H1 (cell line): ENCODE measurements at regions not wholly inside any gene's neighbourhood (a gene's known extent, or its start where the extent isn't known, plus 50 kb on each side); places are given as distances from the start of the nearest gene placed in this dataset.

Source experiments
- CTCF ChIA-PET: fragments of 300-600 bp; sonication (Branson Sonifier 250); formaldehyde crosslinking; loops from one replicate; lab custom pipeline; 2021; ENCODE audit not compliant: partially characterized antibody; lab: Charles Lee
- POLR2A ChIA-PET: fragments of 300-600 bp; sonication (Branson Sonifier 250); formaldehyde crosslinking; loops from one replicate; lab custom pipeline; 2021; ENCODE audit warnings: inconsistent platforms; ENCODE audit not compliant: partially characterized antibody; lab: Charles Lee
- DNase-seq, 2 experiments: peaks; one replicate each; pipeline versions ENCODE4 v3.0.0 to v3.0.0-alpha.2; 2010 to 2022; ENCODE audit warnings: low spot score in 2 of 2, low read depth in 1 of 2, mixed read lengths in 1 of 2
- FAIRE-seq: peaks from 2 replicates; lab custom pipeline; 2011; peaks lifted over from hg19 to GRCh38; lab: Jason Lieb, UNC
- H2AFZ ChIP-seq: 2 replicates; pipeline ENCODE4 v1.8.1; 2012; ENCODE audit warnings: low read length, inconsistent platforms
- H2AK5ac ChIP-seq: 2 replicates; pipeline ENCODE4 v1.6.1; 2013; ENCODE audit warnings: low read depth, low read length
- H2BK120ac ChIP-seq: replicated peaks from 2 replicates; pipeline ENCODE3; 2013; ENCODE audit warnings: low read depth, low read length, inconsistent platforms
- H2BK12ac ChIP-seq: 2 replicates; pipeline ENCODE4 v1.6.1; 2013; ENCODE audit warnings: low read depth, low read length
- H2BK15ac ChIP-seq: 2 replicates; pipeline ENCODE4 v1.6.1; 2013; ENCODE audit warnings: low read length
- H2BK20ac ChIP-seq: 2 replicates; pipeline ENCODE4 v1.6.1; 2013; ENCODE audit warnings: low read length
- H2BK5ac ChIP-seq: 2 replicates; pipeline ENCODE4 v1.6.1; 2013; ENCODE audit warnings: low read depth, low read length
- H3K14ac ChIP-seq: 2 replicates; pipeline ENCODE4 v1.6.1; 2013; ENCODE audit warnings: inconsistent platforms; ENCODE audit not compliant: insufficient read length
- H3K18ac ChIP-seq: 2 replicates; pipeline ENCODE4 v1.6.1; 2013; ENCODE audit warnings: low read length; ENCODE audit errors: extremely low read depth
- H3K23ac ChIP-seq: 2 replicates; pipeline ENCODE4 v1.6.1; 2013; ENCODE audit warnings: inconsistent platforms; ENCODE audit not compliant: insufficient read length
- H3K23me2 ChIP-seq: 2 replicates; pipeline ENCODE4 v1.6.1; 2013; ENCODE audit warnings: low read depth, low read length
- H3K27ac ChIP-seq: 2 replicates; pipeline ENCODE4 v1.6.1; 2011; ENCODE audit warnings: low read depth, low read length, inconsistent platforms
- H3K27me3 ChIP-seq, 4 experiments: replicated peaks in 1 of 4; 1 replicate in 1 of 4; 2 replicates in 3 of 4; pipeline versions ENCODE4 v1.6.1 to v1.8.1; 2011 to 2013; ENCODE audit warnings: low read length in 3 of 4, mild to moderate bottlenecking in 3 of 4, inconsistent platforms in 2 of 4, mixed read lengths in 2 of 4, moderate library complexity in 1 of 4; ENCODE audit not compliant: control insufficient read depth in 3 of 4, insufficient read depth in 3 of 4; ENCODE audit errors: extremely low read depth in 1 of 4
- H3K36me3 ChIP-seq, 4 experiments: 2 replicates each; pipeline versions ENCODE4 v1.6.1 to v1.8.1; 2011 to 2013; ENCODE audit warnings: mild to moderate bottlenecking in 4 of 4, low read length in 3 of 4, moderate library complexity in 2 of 4, control low read depth in 1 of 4, inconsistent platforms in 1 of 4; ENCODE audit not compliant: insufficient read depth in 4 of 4, control insufficient read depth in 2 of 4
- H3K4ac ChIP-seq: replicated peaks from 2 replicates; pipeline ENCODE3; 2013; ENCODE audit warnings: low read length, low read depth, mixed read lengths, inconsistent platforms; ENCODE audit not compliant: insufficient read length
- H3K4me1 ChIP-seq, 4 experiments: replicated peaks in 1 of 4; 1 replicate in 1 of 4; 2 replicates in 3 of 4; pipeline versions ENCODE4 v1.6.1 to v1.8.1; 2011 to 2013; ENCODE audit warnings: low read length in 3 of 4, inconsistent platforms in 2 of 4, mixed read lengths in 1 of 4; ENCODE audit not compliant: insufficient read depth in 4 of 4, control insufficient read depth in 3 of 4
- H3K4me2 ChIP-seq, 2 experiments: 2 replicates each; pipeline versions ENCODE4 v1.6.1 to v1.8.1; 2011 to 2013; ENCODE audit warnings: low read depth in 2 of 2, low read length in 2 of 2, control low read depth in 1 of 2, inconsistent platforms in 1 of 2, mild to moderate bottlenecking in 1 of 2; ENCODE audit not compliant: insufficient read depth in 1 of 2
- H3K4me3 ChIP-seq, 4 experiments: fragments of 200-600, 300-600 bp in 1 of 4; sonication (generic), shearing (Covaris generic), sonication (Bioruptor Twin) in 1 of 4; 2 replicates each; pipeline versions ENCODE4 v1.5.1 to v1.8.1; 2011 to 2016; ENCODE audit warnings: low read length in 4 of 4, low read depth in 3 of 4, control low read depth in 2 of 4, inconsistent platforms in 2 of 4, mild to moderate bottlenecking in 2 of 4, mixed read lengths in 1 of 4, moderate library complexity in 1 of 4; ENCODE audit not compliant: insufficient read depth in 2 of 4; ENCODE audit errors: extremely low read depth in 1 of 4
- H3K56ac ChIP-seq: replicated peaks from 2 replicates; pipeline ENCODE3; 2013; ENCODE audit warnings: low read depth, mild to moderate bottlenecking, mixed read lengths, low read length, inconsistent platforms; ENCODE audit not compliant: insufficient read length
- H3K79me1 ChIP-seq: 2 replicates; pipeline ENCODE4 v1.6.1; 2013; ENCODE audit warnings: low read depth, low read length, control low read depth
- H3K79me2 ChIP-seq, 2 experiments: 2 replicates each; pipeline versions ENCODE4 v1.6.1 to v1.8.1; 2012 to 2013; ENCODE audit warnings: low read length in 2 of 2, mild to moderate bottlenecking in 2 of 2, inconsistent platforms in 1 of 2; ENCODE audit not compliant: insufficient read depth in 2 of 2, control insufficient read depth in 1 of 2
- H3K9ac ChIP-seq, 4 experiments: replicated peaks in 1 of 4; 1 replicate in 1 of 4; 2 replicates in 3 of 4; pipeline versions ENCODE4 v1.6.1 to v1.8.1; 2011 to 2013; ENCODE audit warnings: low read depth in 3 of 4, low read length in 3 of 4, control low read depth in 2 of 4, mild to moderate bottlenecking in 2 of 4, moderate library complexity in 2 of 4, inconsistent platforms in 1 of 4; ENCODE audit errors: extremely low read depth in 1 of 4
- H3K9me3 ChIP-seq, 2 experiments: 2 replicates each; pipeline versions ENCODE4 v1.6.1 to v1.8.1; 2012 to 2013; ENCODE audit warnings: mild to moderate bottlenecking in 2 of 2, moderate library complexity in 2 of 2, control low read depth in 1 of 2, inconsistent platforms in 1 of 2, low read depth in 1 of 2, low read length in 1 of 2, mixed read lengths in 1 of 2; ENCODE audit not compliant: insufficient read depth in 2 of 2
- H4K20me1 ChIP-seq, 2 experiments: replicated peaks in 1 of 2; 2 replicates each; pipeline versions ENCODE3 to v1.8.1; 2011 to 2013; ENCODE audit warnings: inconsistent platforms in 2 of 2, low read length in 2 of 2, mild to moderate bottlenecking in 1 of 2; ENCODE audit not compliant: insufficient read depth in 2 of 2, control insufficient read depth in 1 of 2
- H4K5ac ChIP-seq: 2 replicates; pipeline ENCODE4 v1.6.1; 2013; ENCODE audit warnings: low read length, low read depth, mixed read lengths, inconsistent platforms; ENCODE audit not compliant: insufficient read length
- H4K8ac ChIP-seq: 2 replicates; pipeline ENCODE4 v1.8.0; 2013; ENCODE audit warnings: mild to moderate bottlenecking, moderate library complexity, low read length, inconsistent platforms; ENCODE audit not compliant: insufficient read depth; ENCODE audit errors: extremely low read depth
- H4K91ac ChIP-seq: replicated peaks from 2 replicates; pipeline ENCODE3; 2013; ENCODE audit warnings: low read length, mixed read lengths, inconsistent platforms; ENCODE audit not compliant: insufficient read length
- ASH2L ChIP-seq: fragments of 200-600, 300-600 bp; sonication (generic); IDR thresholded peaks from one replicate; pipeline ENCODE4 v1.7.1; 2017; ENCODE audit warnings: low read length
- CEBPB ChIP-seq: IDR thresholded peaks from 2 replicates; pipeline ENCODE4 v1.6.1; 2012; ENCODE audit warnings: low read depth, low read length
- CREB1 ChIP-seq: IDR thresholded peaks from 2 replicates; pipeline ENCODE4 v1.6.1; 2012; ENCODE audit warnings: inconsistent platforms
- EZH2 ChIP-seq: fragments of 200-600 bp; sonication (generic); IDR thresholded peaks from 2 replicates; pipeline ENCODE4 v1.7.1; 2012; ENCODE audit warnings: low read depth, mild to moderate bottlenecking, moderate library complexity, low read length, inconsistent platforms; ENCODE audit not compliant: severe bottlenecking
- JUN ChIP-seq: IDR thresholded peaks from 2 replicates; pipeline ENCODE4 v1.6.1; 2011; ENCODE audit warnings: low read depth, mild to moderate bottlenecking, improper control_type of control experiment, low read length
- KDM4A ChIP-seq: IDR thresholded peaks from one replicate; pipeline ENCODE4 v1.7.1; 2012; ENCODE audit warnings: low read depth, mild to moderate bottlenecking, moderate library complexity, low read length, inconsistent platforms; ENCODE audit not compliant: severe bottlenecking
- MAFK ChIP-seq: IDR thresholded peaks from 2 replicates; pipeline ENCODE4 v1.6.1; 2012; ENCODE audit warnings: low read depth, mild to moderate bottlenecking, improper control_type of control experiment, low read length
- POLR2A ChIP-seq, 2 experiments: IDR thresholded peaks; 1 replicate in 1 of 2; 2 replicates in 1 of 2; pipeline ENCODE4 v1.6.1; 2011; ENCODE audit warnings: low read depth in 2 of 2, low read length in 2 of 2, mild to moderate bottlenecking in 2 of 2; ENCODE audit errors: control extremely low read depth in 1 of 2
- RXRA ChIP-seq: IDR thresholded peaks from 2 replicates; pipeline ENCODE4 v1.6.1; 2011; ENCODE audit warnings: low read depth, mild to moderate bottlenecking, low read length, moderate library complexity; ENCODE audit not compliant: insufficient read depth
- SAP30 ChIP-seq: fragments of 300-600 bp; sonication (generic); IDR thresholded peaks from 2 replicates; pipeline ENCODE4 v1.7.1; 2012; ENCODE audit warnings: low read length, moderate library complexity, mild to moderate bottlenecking, inconsistent platforms; ENCODE audit not compliant: insufficient read depth, insufficient replicate concordance
- SRF ChIP-seq: IDR thresholded peaks from 2 replicates; pipeline ENCODE4 v1.6.1; 2011; ENCODE audit warnings: mild to moderate bottlenecking, low read depth, low read length, moderate library complexity
- TAF1 ChIP-seq: IDR thresholded peaks from 2 replicates; pipeline ENCODE4 v1.6.1; 2011; ENCODE audit warnings: mild to moderate bottlenecking, low read depth, low read length
- USF2 ChIP-seq: IDR thresholded peaks from 2 replicates; pipeline ENCODE4 v1.6.1; 2011; ENCODE audit warnings: low read length, improper control_type of control experiment
- WGBS, 2 experiments: shearing (Covaris generic) in 1 of 2; methylation state at CpG; one replicate each; pipeline versions ENCODE4 v1.1.6 to v1.1.7; 2013 to 2015; ENCODE audit warnings: low lambda C conversion rate in 2 of 2, mixed read lengths in 2 of 2, inconsistent platforms in 1 of 2, low coverage in 1 of 2, missing lambda C conversion rate in 1 of 2; ENCODE audit not compliant: insufficient replicate concordance in 2 of 2, insufficient coverage in 1 of 2, insufficient read length in 1 of 2; ENCODE audit errors: extremely low coverage in 1 of 2, missing lambda C conversion rate in 1 of 2; 5-methylcytosine and 5-hydroxymethylcytosine counted together
- TF ChIP-seq, protein P1 (sequence below): IDR thresholded peaks from 2 replicates; pipeline ENCODE4 v1.6.1; 2011; ENCODE audit warnings: low read depth, mild to moderate bottlenecking, low read length; ENCODE audit not compliant: insufficient read depth

- Histone ChIP-seq H2BK12ac (no peak overlapping the region), H4K20me1 (no peaks in the 10 kb centered on the region), H4K91ac (no peak overlapping the region), H3K23ac (no peak overlapping the region), H3K4ac (no peak overlapping the region), H2BK5ac (no peak overlapping the region), H2AFZ (0 out of 2 replicates have a peak overlapping the region, but pooled peaks have one; percentile 13), H3K9me3 (no peaks in the 10 kb centered on the region), H3K9ac (no peak overlapping the region), H3K14ac (no peak overlapping the region), H4K5ac (no peak overlapping the region), H2BK20ac (no peak overlapping the region), H3K27ac (no peak overlapping the region), H4K8ac (peak overlapping the region; percentile 16; the same call in 1 of the 2 replicates), H3K4me3 (no peak overlapping the region), H3K27me3 (no peaks in the 10 kb centered on the region), H3K4me1 (no peaks in the 10 kb centered on the region; a peak in 1 of 7 replicates), H3K36me3 (no peaks in the 10 kb centered on the region), H3K18ac (no peak overlapping the region; the same call in 1 of the 2 replicates), H3K79me2 (no peaks in the 10 kb centered on the region), H2AK5ac (no peak overlapping the region), H3K23me2 (no peaks in the 10 kb centered on the region), H2BK15ac (no peak overlapping the region), H3K56ac (no peak overlapping the region), H2BK120ac (no peak overlapping the region), H3K4me2 (no peak overlapping the region), H3K79me1 (no peaks in the 10 kb centered on the region)
- ChIA-PET CTCF (no interaction called here), POLR2A (no interaction called here)
- WGBS, 2 experiments = 93% methylated on average over 19 of the region's 19 CpGs; no CpG with 5 or more reads in 1 of the 2 experiments
- DNase-seq (no peak), FAIRE-seq (no peak)
- TF ChIP-seq RXRA (no peak), USF2 (no peak), ASH2L (no peak), SAP30 (no peak), SRF (no peak), TAF1 (no peak), MAFK (no peak), KDM4A (no peak), CEBPB (no peak), EZH2 (no peak), POLR2A (IDR thresholded peaks at IDR 0.05; ENCODE audit: control extremely low read depth in 1 of 2, low read depth in 2 of 2, low read length in 2 of 2) (no peak), CREB1 (no peak), JUN (no peak)
- TF ChIP-seq, protein P1, sequence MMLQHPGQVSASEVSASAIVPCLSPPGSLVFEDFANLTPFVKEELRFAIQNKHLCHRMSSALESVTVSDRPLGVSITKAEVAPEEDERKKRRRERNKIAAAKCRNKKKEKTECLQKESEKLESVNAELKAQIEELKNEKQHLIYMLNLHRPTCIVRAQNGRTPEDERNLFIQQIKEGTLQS = no peak
Measured at GRCh38 chr1:104073463-104073902, 323.8 kb downstream of the AMY1C start.
